Activated CD4-positive, alpha-beta T cell treated with anti-CD3 and anti-CD28 coated beads, Interleukin-2, amount 50 U/mL, for 48 hours (primary cell): ENCODE measurements at regions not wholly inside any gene's neighbourhood (a gene's known extent, or its start where the extent isn't known, plus 50 kb on each side); places are given as distances from the start of the nearest gene placed in this dataset.

Experiments
- DNase-seq, 2 experiments: peaks; one replicate each; pipeline ENCODE4 v3.0.0-alpha.2; 2020

GRCh38 chr16:6988846-6989245 lies 343.8 kb upstream of the RBFOX1 start:
- no peak for DNase-seq

GRCh38 chr16:6977916-6978315 lies 354.7 kb upstream of the RBFOX1 start:
- DNase-seq = no peak

- DNase-seq = no peak
These were observed 355.4 kb upstream of the RBFOX1 start for GRCh38 chr16:6977291-6977690.

- DNase-seq = no peak
These were observed 355.9 kb upstream of the RBFOX1 start for GRCh38 chr16:6976716-6977115.

GRCh38 chr16:6970171-6970857 lies 362.3 kb upstream of the RBFOX1 start:
- no peak for DNase-seq

GRCh38 chr16:6969594-6969993 lies 363.1 kb upstream of the RBFOX1 start:
- DNase-seq = no peak

- DNase-seq = no peak
These were observed 364.8 kb upstream of the RBFOX1 start for GRCh38 chr16:6967796-6968320.

GRCh38 chr16:6966925-6967324 lies 365.7 kb upstream of the RBFOX1 start:
- DNase-seq = no peak

GRCh38 chr16:6964679-6965078 lies 368.0 kb upstream of the RBFOX1 start:
- DNase-seq = no peak

- no peak for DNase-seq
These were observed 370.9 kb upstream of the RBFOX1 start for GRCh38 chr16:6961704-6962103.

GRCh38 chr16:6958184-6958583 lies 374.5 kb upstream of the RBFOX1 start:
- no peak for DNase-seq

- no peak for DNase-seq
These were observed 375.0 kb upstream of the RBFOX1 start for GRCh38 chr16:6957681-6958080.

- no peak for DNase-seq
These were observed 376.1 kb upstream of the RBFOX1 start for GRCh38 chr16:6956511-6956910.

- no peak for DNase-seq
These were observed 377.3 kb upstream of the RBFOX1 start for GRCh38 chr16:6955303-6955702.

- no peak for DNase-seq
These were observed 383.4 kb upstream of the RBFOX1 start for GRCh38 chr16:6949240-6949639.

- DNase-seq = no peak
These were observed 385.4 kb upstream of the RBFOX1 start for GRCh38 chr16:6947291-6947690.

GRCh38 chr16:6946802-6947201 lies 385.8 kb upstream of the RBFOX1 start:
- no peak for DNase-seq

GRCh38 chr16:6946106-6946505 lies 386.5 kb upstream of the RBFOX1 start:
- DNase-seq = no peak

GRCh38 chr16:6940968-6941367 lies 391.7 kb upstream of the RBFOX1 start:
- DNase-seq = no peak

GRCh38 chr16:6937641-6938040 lies 395.0 kb upstream of the RBFOX1 start:
- no peak for DNase-seq

- DNase-seq = no peak
These were observed 399.7 kb upstream of the RBFOX1 start for GRCh38 chr16:6932871-6933385.

GRCh38 chr16:6929868-6930267 lies 402.8 kb upstream of the RBFOX1 start:
- DNase-seq = no peak

- no peak for DNase-seq
These were observed 405.9 kb upstream of the RBFOX1 start for GRCh38 chr16:6926762-6927161.

- DNase-seq = no peak
These were observed 406.3 kb upstream of the RBFOX1 start for GRCh38 chr16:6926341-6926740.

- DNase-seq = no peak
These were observed 414.0 kb upstream of the RBFOX1 start for GRCh38 chr16:6918646-6919045.
